ENCODE measurements at regions not wholly inside any gene's neighbourhood (a gene's known extent, or its start where the extent isn't known, plus 50 kb on each side); places are given as distances from the start of the nearest gene placed in this dataset.

DNA sequence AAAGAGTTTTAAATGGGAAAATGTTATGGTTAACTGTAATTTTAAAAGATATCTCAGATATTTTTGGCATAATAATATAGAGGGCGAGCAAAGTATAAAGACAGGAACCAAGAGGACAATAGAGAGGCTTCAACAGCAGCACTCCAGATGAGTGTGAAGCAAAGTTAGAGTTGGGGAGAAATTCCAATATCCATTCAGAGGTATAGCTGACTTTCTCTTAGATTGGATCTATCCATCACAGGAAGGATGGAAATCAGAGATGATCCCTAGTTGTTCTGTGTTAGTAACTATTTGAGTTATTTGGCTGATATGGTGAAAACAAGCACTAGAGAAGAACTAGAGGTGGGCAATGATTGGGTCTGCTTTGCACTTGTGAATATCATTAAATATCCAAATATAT lies 786.0 kb upstream of the KLHL1 start:
- DNase-seq (ENCODE audit: low spot score) = no peak

DNA sequence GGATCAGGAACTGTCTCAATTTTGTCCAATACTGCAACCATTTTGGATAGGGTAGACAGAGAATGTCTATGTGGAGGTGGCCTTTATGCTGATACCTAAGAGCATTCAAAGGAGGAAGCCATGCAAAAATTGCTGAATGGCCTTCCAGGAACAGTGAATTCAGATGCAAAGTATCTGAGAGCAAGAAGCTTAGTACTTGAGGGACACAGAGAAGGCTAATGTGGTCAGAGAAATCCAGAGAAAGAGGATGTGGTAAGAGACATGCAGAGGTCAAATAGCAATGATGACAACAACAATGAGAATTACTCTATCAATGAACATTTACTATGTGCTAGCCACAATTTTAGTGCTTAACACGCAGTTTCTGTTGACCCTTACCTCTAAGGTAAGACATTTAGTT lies 785.6 kb upstream of the KLHL1 start:
- no peak for DNase-seq (ENCODE audit: low spot score)

DNA sequence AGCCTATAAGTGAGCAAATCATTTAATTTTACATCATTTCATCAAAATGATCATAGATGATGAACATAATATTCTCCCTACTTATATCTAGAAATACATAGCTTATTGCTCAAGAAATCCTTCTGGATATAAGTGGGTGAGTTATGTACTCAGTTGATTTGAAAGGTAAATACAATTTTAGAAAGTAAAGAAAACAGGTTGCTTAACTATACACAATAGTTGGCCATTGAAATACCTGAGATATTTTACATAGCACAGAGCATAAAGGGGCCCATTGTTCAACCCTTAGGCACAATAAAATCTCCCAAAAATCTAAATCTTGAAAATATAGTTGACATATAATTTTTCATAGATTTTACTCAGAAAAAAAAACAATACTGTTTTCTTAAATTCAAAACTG lies 782.0 kb upstream of the KLHL1 start:
- no peak for DNase-seq (ENCODE audit: low spot score)

DNA sequence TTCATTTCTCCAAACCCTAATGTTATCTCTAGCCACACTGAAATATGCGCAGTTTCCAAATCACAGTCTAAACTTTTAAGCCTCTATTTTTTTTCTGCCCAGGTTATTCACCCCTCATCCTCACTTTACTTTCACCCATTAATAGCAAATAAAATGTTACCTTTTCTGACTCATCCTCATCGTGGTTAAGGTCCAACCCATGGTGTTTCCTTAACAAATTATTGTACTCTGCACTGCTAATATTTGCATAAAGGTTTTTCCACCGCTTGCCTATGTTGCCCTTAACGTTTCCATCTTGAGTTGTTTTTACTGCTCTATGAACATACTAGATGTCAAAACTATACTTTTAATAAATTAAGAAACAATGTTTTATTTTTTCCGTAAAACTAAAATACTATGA lies 780.9 kb upstream of the KLHL1 start:
- DNase-seq (ENCODE audit: low spot score) = no peak

DNA sequence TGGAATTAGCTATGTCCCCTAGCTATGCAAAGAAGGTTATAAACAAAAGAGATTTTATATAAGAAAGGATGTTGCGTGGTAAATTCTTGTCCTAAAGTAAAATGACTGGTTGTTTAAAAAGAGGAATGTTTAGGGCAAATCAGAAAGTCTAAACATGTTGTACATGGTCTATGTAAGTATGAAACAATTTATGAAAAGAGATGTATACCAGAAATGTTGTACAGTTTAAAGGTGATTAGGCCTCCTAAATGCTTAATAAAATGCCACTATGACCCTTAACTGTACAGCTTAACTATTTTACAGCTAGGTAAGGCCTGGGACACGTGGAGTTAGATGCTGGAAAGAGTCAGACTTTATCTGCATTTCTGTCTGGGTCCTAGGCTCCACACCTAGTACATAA lies 775.9 kb upstream of the KLHL1 start:
- no peak for DNase-seq (ENCODE audit: low spot score)

DNA sequence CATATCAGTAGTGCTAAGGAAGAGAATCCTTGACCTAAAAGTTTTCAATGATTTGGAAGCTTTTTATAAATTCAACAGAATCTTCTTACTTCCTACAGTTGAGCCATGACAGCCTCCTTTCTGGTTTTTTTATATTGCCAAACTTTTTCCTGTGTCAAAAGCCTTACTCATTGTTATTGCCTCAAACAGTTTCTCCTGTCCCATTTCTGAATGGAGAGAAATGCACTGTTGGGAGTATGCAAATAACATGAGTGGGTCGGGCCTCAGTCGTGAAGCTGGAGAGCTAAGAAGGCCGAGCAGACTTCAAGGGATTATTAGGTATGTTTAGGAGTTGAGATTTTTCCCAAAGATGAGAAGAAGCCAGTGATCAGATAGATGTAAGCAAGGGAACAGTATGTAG lies 766.4 kb upstream of the KLHL1 start:
- no peak for DNase-seq (ENCODE audit: low spot score)

DNA sequence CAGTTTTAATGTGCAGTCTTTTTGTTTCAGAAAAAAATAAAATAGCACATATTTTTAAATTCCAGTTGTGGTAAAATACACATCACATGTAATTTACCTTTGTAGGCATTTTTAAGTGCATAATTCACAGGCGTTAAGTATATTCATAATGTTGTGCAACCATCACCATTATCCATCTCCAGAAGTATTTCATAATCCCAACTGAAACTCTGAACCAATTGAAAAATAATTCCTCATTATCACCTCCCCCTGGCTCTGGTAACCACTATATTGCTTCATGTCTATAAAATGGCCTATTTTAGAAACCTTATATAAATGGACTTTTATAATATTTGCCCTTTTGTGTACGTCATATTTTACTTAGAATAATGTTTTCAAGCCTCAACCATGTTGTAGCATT lies 756.5 kb upstream of the KLHL1 start:
- DNase-seq (ENCODE audit: low spot score) = no peak

DNA sequence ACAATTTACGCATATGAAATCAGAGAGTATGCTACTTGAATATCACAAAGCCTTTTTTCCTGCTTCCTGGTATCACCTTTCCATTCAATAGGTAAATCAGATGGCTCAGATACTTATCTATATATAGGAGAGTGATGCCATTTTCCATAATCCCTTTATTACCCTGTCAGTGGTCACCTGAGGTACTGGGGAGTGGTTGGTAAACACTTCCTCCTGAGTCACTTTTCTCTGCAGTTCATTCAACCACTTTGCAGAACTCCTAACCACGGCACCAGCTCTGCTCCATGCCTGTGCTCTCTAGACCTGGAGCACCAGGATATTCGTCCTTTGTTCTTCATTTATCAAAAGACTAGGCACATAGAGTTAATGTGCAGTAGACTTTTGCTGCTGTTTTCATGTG lies 748.5 kb upstream of the KLHL1 start:
- DNase-seq (ENCODE audit: low spot score) = no peak

DNA sequence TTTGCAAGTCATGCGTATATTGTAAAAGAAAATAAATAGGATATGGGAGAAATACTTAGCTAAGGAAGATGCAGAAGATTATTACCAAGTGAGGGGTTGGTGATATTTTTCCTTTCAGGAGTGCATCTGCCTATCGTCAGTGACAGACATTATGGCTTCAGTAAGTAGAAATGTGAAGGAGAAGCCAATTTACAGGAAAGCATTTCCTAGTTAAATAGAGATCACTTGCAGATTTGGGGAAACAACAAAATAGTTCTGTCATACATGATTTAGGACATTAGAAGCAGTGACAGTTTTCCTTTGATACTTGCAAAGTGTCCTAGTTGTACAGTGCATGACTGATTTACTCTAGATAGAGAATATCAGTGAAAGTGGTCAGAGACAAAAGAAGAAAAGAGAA lies 747.8 kb upstream of the KLHL1 start:
- no peak for DNase-seq (ENCODE audit: low spot score)

DNA sequence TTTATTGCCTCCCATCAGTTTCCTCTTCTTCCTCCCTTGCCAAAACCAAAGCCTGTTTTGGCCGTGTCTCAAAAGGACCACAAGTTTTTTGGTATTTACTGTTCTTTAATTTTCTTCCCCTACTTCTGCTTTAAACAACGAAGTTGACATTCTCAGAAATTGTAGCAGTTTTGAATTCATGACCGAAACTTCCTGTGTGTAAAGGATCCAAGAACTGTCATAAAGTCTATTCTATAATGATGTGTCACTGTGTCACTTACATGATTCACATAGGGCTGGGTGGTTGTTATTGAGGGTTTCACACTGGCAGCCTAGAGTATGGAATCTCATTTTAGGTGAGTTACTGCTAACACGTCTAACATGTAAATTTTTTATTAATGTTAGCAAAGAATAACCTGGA lies 741.0 kb upstream of the KLHL1 start:
- DNase-seq (ENCODE audit: low spot score) = no peak

DNA sequence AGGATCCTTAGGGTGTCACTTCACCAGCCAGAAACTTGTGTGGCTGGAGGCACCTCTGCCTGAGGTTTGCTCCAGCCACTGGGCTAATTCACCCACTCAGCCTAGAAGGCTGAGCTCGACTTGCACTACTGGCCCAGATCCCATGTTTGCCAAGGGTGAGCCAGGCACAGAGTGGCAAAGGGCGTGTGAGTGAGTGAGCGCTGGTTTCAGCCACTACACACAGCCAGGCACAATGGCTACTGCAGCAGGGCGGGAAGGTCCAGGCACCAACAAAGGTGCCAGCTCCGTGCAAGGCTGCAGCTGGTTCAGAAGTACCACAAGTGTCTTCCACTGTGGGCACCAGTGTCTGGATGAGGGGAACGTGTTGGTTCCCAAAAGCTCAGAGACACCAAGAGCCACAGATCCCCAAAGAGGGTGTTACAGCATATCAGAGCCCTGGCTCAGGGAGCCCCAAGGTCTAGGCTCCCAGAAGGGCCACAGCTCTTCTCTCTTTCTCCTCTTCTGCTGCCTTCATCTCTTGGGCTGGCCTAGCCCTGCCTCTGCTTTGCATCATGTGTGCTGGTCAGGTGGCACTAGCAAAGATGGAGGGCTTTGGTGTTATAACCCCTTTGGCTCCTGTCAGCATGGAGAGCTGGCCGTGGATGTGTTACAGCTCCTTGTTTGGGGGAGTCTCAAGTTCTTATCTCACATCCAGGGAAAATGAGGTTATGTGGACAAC lies 736.3 kb upstream of the KLHL1 start:
- DNase-seq (ENCODE audit: low spot score) = no peak

DNA sequence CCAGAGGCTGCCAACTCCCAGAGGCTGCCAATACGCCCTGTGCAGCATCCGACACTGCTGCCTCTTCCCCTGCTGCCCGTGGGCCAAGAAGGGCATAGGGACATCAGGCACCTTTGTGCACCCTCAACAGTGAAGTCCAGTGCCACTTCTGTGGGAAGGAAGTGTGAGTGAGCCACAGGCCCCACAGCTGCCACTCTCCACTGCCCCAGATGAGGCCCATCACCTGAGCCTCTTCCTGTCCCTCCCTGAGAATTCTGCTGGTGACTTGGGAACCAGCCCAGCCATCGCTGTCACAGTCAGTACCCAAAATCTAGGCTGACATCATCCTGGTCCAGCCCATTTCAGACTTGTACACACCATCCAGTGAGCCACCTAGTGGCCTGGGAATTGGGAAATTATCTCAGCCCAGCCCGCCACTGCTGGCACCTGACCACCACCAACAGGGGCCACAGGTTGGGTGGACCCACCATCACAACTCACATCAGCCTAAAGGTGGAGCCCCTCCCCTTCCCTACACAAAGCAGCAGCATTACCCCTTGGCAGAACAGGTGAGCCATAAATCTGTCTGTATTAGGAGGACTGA lies 733.9 kb upstream of the KLHL1 start:
- no peak for DNase-seq (ENCODE audit: low spot score)

DNA sequence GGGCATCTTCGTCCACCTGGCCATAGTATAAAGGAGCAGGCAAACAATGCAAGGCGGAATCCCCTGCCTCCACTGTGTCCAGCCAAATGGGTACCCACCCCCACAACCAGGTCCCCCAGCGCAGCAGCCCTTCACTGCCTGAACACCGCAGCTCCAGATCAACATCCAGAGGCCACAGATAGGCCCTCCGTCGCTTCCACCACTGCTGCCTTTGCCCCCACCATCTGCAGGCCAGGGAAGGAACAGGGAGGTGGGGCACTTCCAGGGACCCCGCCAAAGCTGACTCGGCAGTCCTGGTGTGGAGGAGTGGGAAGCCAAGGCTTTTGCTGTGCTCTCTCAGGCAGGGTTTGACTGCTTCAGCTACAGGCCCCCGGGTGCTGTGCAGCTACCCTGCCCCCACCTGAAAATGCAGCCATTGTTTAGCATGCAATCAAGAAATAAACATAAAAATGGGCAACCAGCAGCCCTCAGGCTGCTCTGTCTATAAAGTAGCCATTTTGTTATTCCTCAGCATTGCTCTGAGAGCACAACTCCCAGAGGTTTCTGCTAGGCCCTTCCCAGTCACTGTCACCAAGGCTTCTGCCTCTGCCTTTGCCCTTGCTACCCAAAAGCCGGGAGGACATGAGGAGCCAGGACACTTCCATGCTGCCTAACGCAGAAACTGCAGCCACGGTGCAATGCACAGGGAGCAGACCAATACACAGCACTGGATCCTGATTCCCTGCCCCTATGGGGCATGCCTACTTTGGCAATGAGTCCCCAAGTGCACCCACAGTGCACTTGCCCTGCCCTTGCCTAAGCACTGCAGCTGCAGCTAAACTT lies 733.2 kb upstream of the KLHL1 start:
- DNase-seq (ENCODE audit: low spot score) = no peak

DNA sequence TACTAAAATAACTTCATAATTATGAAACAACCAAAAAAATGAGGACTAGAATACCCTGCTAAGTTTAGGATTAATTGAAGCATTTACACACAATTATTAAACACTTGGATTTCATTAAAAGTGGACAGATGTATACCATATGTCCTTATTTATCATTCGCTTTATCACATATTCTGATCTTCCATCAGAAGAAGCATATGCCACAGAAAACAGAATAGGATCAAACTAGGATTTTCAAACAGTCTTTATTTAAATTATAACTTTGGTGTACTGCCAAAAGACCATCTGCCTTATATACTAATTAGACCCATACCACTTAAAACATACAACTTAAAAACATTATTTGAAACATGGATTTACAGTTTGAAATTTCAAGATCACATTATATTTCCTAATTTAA lies 727.1 kb upstream of the KLHL1 start:
- DNase-seq (ENCODE audit: low spot score) = no peak

DNA sequence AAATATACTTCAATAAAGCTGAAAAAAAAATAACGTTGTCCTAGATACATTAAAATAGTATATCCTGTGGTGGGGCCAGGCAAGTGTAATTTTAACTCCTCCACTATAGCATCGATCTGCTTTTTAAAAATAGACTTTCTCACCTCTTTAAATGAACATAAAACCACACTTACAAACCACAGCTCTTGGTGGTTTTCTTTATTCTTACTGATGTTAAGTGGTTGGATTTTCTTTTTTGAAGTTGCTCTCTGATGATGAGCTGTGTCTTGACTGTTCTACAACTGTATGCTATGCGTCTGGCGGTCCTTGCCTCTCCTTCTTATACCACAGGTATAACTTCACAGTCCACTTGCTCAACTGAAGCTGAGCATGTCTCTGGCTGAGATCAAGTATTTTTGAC lies 721.5 kb upstream of the KLHL1 start:
- no peak for DNase-seq (ENCODE audit: low spot score)

DNA sequence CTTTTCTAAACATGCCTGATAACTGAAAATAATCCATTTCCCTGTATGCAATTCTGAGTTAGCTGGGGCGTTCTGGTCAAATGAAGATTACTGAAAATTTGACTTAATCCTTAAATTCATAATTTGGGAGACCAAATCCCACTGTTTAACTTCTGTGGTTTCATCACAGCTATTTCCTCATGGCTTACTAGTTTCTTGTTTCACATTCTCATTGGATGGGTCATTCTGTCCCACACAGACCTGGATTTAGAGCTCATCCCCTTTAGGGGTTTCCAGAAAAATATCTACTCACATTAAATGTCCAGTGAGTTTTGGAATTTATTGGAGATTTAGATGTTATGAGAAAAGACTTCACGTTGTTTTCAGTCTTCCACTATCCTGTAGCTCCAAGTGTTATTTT lies 709.3 kb upstream of the KLHL1 start:
- no peak for DNase-seq (ENCODE audit: low spot score)

DNA sequence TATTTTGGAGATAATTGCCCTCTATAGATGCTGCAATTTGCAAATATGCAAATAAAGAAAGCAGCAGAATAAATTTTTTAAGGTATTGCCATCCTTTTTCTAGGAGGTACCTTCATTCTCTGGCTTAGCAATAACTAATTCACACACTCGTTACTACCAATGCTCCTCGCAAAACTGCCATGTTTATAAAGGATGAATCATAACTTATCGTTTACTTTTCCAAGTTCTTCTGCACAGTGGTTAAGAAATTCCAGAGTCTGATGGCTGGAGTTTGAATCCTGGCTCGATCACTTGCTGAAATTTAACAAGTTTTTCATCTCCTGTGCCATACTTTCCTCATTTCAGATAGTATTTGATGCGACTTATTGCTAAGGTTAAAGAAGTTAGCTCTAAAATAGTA lies 708.6 kb upstream of the KLHL1 start:
- DNase-seq (ENCODE audit: low spot score) = no peak

DNA sequence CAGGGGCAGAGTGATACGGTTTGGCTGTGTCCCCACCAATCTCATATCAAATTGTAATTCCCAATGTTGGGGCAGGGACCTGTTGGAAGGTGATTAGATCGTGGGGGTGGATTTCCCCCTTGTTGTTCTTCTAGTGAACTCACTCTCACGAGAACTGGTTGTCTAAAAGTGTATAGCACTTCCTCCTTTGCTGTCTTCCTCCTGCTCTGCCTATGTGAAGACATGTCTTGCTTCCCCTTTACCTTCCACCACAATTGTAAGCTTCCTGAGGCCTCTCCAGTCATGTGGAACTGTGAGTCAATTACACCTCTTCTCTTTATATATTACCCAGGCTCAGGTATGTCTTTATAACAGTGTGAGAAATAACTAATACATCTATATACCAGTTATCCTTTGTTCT lies 706.4 kb upstream of the KLHL1 start:
- no peak for DNase-seq (ENCODE audit: low spot score)

DNA sequence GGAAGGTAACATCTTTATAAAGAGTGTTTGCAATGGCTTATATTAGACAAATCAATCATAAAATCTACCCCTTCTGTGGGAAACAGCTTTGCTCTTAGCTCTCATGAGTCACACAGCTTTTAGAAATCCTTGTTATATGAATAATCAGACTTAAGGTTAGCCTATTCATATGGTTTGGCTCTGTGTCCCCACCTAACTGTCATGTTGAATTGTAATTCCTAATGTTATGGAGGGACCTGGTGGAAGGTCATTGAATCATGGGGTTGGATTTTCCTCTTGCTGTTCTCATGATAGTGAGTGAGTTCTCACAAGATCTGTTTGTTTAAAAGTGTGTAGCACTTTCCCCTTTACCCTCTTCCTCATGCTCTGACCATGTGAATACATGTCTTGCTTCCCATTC lies 704.2 kb upstream of the KLHL1 start:
- no peak for DNase-seq (ENCODE audit: low spot score)

DNA sequence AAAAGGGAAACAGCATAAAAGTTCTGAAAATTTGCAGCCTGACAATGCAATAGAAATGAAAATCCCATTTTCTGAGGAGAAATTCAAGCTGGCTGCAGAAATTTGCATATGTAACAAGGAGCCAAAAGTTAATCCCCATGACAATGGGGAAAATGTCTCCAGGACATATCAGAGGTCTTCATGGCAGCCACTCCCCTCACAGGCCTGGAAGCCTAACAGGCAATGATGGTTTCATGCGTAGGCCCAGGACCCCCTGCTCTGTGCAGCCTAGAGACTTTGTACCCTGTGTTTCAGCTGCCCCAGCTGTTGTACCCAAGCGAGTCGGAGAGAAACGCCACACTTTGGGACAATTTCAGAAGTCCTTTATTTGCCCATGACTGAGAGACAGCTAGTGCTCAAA lies 701.3 kb upstream of the KLHL1 start:
- DNase-seq (ENCODE audit: low spot score) = no peak

DNA sequence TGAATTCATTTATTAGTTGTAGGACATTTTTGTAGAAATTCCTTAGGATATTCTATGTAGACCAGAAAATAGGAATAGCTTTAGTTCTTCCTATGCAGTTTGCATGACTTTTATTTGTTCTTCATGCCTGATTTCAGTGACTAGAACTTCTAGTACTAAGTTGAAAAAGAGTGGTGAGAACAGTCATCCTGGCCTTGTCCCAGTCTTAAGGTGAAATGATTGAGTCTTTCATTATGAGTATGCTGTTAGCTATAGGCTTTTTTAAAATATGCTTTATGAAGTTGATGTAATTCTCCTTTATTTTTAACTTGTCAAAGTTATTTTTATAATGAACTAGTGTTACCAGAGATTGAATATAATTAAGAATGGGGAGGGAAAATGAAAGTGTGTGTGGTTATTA lies 690.1 kb upstream of the KLHL1 start:
- no peak for DNase-seq (ENCODE audit: low spot score)

DNA sequence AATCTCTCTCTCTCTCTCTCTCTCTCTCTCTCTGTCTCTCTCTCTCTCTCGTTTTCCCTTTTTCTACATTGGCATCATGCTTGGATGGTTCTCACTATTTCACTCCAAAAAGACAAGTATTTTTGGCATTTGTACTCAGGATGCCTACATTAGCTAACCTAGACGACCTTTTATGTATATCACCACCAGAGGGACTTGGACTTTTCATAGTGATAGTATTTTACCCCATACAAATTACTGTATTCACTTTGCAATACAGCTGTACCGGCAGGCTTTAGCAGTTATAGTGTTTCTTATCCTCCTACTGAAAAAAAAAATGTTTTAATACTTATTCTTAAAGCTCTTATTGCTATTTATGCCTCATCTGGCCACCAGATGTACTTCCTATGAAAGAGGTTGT lies 687.2 kb upstream of the KLHL1 start:
- DNase-seq (ENCODE audit: low spot score) = no peak

DNA sequence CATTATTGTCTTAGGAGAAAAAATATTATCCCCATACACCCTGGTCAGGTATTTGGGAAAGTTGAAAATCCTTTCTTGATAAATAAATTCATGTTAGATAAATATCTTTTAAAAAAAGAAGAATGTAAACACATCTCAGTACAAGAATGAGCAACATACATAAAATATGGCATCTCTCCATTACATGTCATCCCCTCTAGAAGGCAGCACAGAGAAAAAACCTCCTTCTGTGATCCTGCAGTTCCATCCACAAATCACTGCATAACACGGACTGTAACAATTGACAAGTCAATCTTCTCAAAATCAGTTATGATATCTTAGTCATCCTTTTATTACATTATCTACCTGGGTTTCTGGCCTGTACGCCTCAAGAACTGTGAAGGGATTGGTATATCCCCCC lies 683.9 kb upstream of the KLHL1 start:
- no peak for DNase-seq (ENCODE audit: low spot score)

DNA sequence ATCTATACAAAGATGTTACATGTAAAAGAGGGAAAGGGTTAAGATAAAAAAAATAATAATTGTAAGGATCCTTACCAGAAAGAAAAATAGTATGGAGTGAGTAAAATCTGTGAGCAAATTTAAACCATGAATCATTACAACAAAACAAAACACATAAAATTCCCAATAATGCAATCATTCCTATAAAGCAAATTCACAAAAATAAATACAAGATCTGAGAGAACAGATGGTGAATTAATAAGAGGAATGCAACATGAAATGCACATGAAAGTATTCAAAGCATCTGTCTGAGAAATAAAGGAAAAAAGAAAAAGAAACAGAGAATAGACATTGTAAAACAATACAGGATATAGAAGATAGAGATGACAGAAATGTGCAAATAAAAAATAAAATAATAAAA lies 681.5 kb upstream of the KLHL1 start:
- DNase-seq (ENCODE audit: low spot score) = no peak

Data from CD4-positive, alpha-beta T cell treated with Interleukin-6 at 100 ng/mL for 8 hours (primary cell).